DND-41 (cell line): ENCODE measurements at regions not wholly inside any gene's neighbourhood (a gene's known extent, or its start where the extent isn't known, plus 50 kb on each side); places are given as distances from the start of the nearest gene placed in this dataset.
A peak's percentile ranks its signal among the peaks of the same experiment; 100 is the strongest.

Experiments
- ATAC-seq: fragments of 200-7000 bp; cut with Tn5 transposase; 3 replicates; pipeline ENCODE4 v1.9.1; 2021; ENCODE audit warnings: low read depth; ENCODE audit not compliant: insufficient read depth
- DNase-seq: peaks from one replicate; pipeline ENCODE4 v3.0.0-alpha.2; 2020
- H2AFZ ChIP-seq: 2 replicates; pipeline ENCODE4 v1.6.0; 2012; ENCODE audit warnings: low read depth, low read length
- H3K27ac ChIP-seq: 2 replicates; pipeline ENCODE4 v1.5.1; 2012; ENCODE audit warnings: low read length, inconsistent platforms
- H3K27me3 ChIP-seq: fragments of 200-600 bp; sonication (generic); 2 replicates; pipeline ENCODE4 v1.6.0; 2012; ENCODE audit warnings: low read length, mild to moderate bottlenecking, inconsistent platforms; ENCODE audit not compliant: insufficient read depth, poor library complexity
- H3K36me3 ChIP-seq: 2 replicates; pipeline ENCODE4 v1.5.1; 2012; ENCODE audit warnings: low read length, inconsistent platforms; ENCODE audit not compliant: insufficient read depth
- H3K4me1 ChIP-seq: 2 replicates; pipeline ENCODE4 v1.5.1; 2012; ENCODE audit warnings: mild to moderate bottlenecking, low read length; ENCODE audit not compliant: insufficient read depth
- H3K4me2 ChIP-seq: 2 replicates; pipeline ENCODE4 v1.6.0; 2012; ENCODE audit warnings: mild to moderate bottlenecking, moderate library complexity, low read length, inconsistent platforms; ENCODE audit not compliant: insufficient read depth
- H3K4me3 ChIP-seq, 2 experiments: fragments of 200-600 bp in 1 of 2; shearing (Covaris generic) in 1 of 2; 2 replicates each; pipeline ENCODE4 v1.5.1; 2012 to 2016; ENCODE audit warnings: inconsistent platforms in 2 of 2, low read length in 2 of 2, mild to moderate bottlenecking in 2 of 2, low read depth in 1 of 2, moderate library complexity in 1 of 2
- H3K79me2 ChIP-seq: 2 replicates; pipeline ENCODE4 v1.6.0; 2012; ENCODE audit warnings: low read length, inconsistent platforms; ENCODE audit not compliant: insufficient read depth
- H3K9ac ChIP-seq: 2 replicates; pipeline ENCODE4 v1.6.0; 2012; ENCODE audit warnings: low read depth, mild to moderate bottlenecking, inconsistent platforms, low read length, moderate library complexity
- H3K9me3 ChIP-seq: 2 replicates; pipeline ENCODE4 v1.5.1; 2012; ENCODE audit warnings: low read length, moderate library complexity, mild to moderate bottlenecking, inconsistent platforms; ENCODE audit not compliant: insufficient read depth, severe bottlenecking
- H4K20me1 ChIP-seq: 2 replicates; pipeline ENCODE4 v1.6.0; 2012; ENCODE audit warnings: low read length; ENCODE audit not compliant: insufficient read depth
- CTCF ChIP-seq: IDR thresholded peaks from 2 replicates; pipeline ENCODE4 v1.5.1; 2012; ENCODE audit warnings: borderline replicate concordance, low read length, moderate library complexity, mild to moderate bottlenecking; ENCODE audit not compliant: poor library complexity, severe bottlenecking; ENCODE audit errors: extremely low read depth
- EZH2 ChIP-seq: IDR thresholded peaks from 3 replicates; pipeline ENCODE4 v1.6.1; 2012; ENCODE audit warnings: borderline replicate concordance, low read depth, mild to moderate bottlenecking, moderate library complexity, low read length, inconsistent platforms; ENCODE audit not compliant: severe bottlenecking

- Histone ChIP-seq H3K9me3 (no peaks in the 10 kb centered on the region), H4K20me1 (no peaks in the 10 kb centered on the region), H3K27ac (no peak overlapping the region), H3K36me3 (no peaks in the 10 kb centered on the region), H3K4me3 (no peak overlapping the region), H3K79me2 (no peaks in the 10 kb centered on the region), H3K27me3 (no peaks in the 10 kb centered on the region), H3K9ac (no peak overlapping the region), H3K4me1 (no peaks in the 10 kb centered on the region), H3K4me2 (no peak overlapping the region), H2AFZ (no peak overlapping the region)
- DNase-seq (no peak), ATAC-seq (no peak)
- TF ChIP-seq EZH2 = no peak
- TF ChIP-seq CTCF = no peak
These were observed 82.7 kb upstream of the CD302 start for GRCh38 chr2:159880729-159881128.

GRCh38 chr2:159879051-159879604, 81.1 kb upstream of the CD302 start:
- Histone ChIP-seq H3K4me3 (no peak overlapping the region), H3K4me2 (no peak overlapping the region), H3K27me3 (no peaks in the 10 kb centered on the region), H3K4me1 (no peaks in the 10 kb centered on the region), H3K9ac (no peak overlapping the region), H3K27ac (no peak overlapping the region), H3K9me3 (no peaks in the 10 kb centered on the region), H2AFZ (no peak overlapping the region), H4K20me1 (no peaks in the 10 kb centered on the region), H3K79me2 (no peaks in the 10 kb centered on the region), H3K36me3 (no peaks in the 10 kb centered on the region)
- DNase-seq (no peak), ATAC-seq (no peak)
- TF ChIP-seq CTCF (no peak), EZH2 (no peak)

- ATAC-seq = no peak
- H3K27me3 ChIP-seq = no peaks in the 10 kb centered on the region
- TF ChIP-seq CTCF (no peak), EZH2 (no peak)
- H3K9ac ChIP-seq = no peak overlapping the region
- H3K36me3 ChIP-seq = no peaks in the 10 kb centered on the region
- no peak overlapping the region for H2AFZ ChIP-seq
- H3K4me2 ChIP-seq = no peak overlapping the region
- H3K79me2 ChIP-seq = no peaks in the 10 kb centered on the region
- no peaks in the 10 kb centered on the region for H3K9me3 ChIP-seq
- DNase-seq = no peak
- no peak overlapping the region for H3K27ac ChIP-seq
- no peak overlapping the region for H3K4me3 ChIP-seq
- H3K4me1 ChIP-seq = no peaks in the 10 kb centered on the region
- H4K20me1 ChIP-seq = no peaks in the 10 kb centered on the region
These were observed 77.1 kb upstream of the CD302 start for GRCh38 chr2:159875083-159875482.

GRCh38 chr2:159873258-159873657, 75.2 kb upstream of the CD302 start:
- no peak for ATAC-seq

More at GRCh38 chr2:159873258-159873657, 75.2 kb upstream of the CD302 start:
- TF ChIP-seq CTCF (no peak), EZH2 (no peak)
- H3K79me2 ChIP-seq = no peaks in the 10 kb centered on the region
- H3K27me3 ChIP-seq = no peaks in the 10 kb centered on the region
- no peaks in the 10 kb centered on the region for H3K4me1 ChIP-seq
- 0 out of 2 replicates have a peak overlapping the region, but pooled peaks have one; percentile 8 for H2AFZ ChIP-seq
- H3K4me3 ChIP-seq = no peak overlapping the region
- no peaks in the 10 kb centered on the region for H3K36me3 ChIP-seq
- H3K4me2 ChIP-seq = no peak overlapping the region
- no peak for DNase-seq
- H3K27ac ChIP-seq = no peak overlapping the region
- H3K9ac ChIP-seq = no peak overlapping the region
- no peaks in the 10 kb centered on the region for H4K20me1 ChIP-seq
- H3K9me3 ChIP-seq = no peaks in the 10 kb centered on the region
